ENCODE measurements at regions not wholly inside any gene's neighbourhood (a gene's known extent, or its start where the extent isn't known, plus 50 kb on each side); places are given as distances from the start of the nearest gene placed in this dataset.

- H2BK5ac ChIP-seq (ENCODE audit: insufficient read length, low read length), result no peak overlapping the region
- H3K27me3 ChIP-seq (ENCODE audit: insufficient read depth, low read length), result no peaks in the 10 kb centered on the region
- H4K8ac ChIP-seq (replicated peaks; ENCODE audit: insufficient read length, low read depth, low read length), result no peak overlapping the region
- no peak overlapping the region for H3K27ac ChIP-seq (ENCODE audit: insufficient read length, low read depth, low read length)
- H3K36me3 Mint-ChIP-seq (ENCODE audit: insufficient read depth in 1 of 3, low read depth in 3 of 3), result no peaks in the 10 kb centered on the region
- H3K23me2 ChIP-seq (ENCODE audit: insufficient read length, low read depth, low read length, poor library complexity, severe bottlenecking), result peaks cover 2% of the 10 kb centered on the region
- TF ChIP-seq CTCF (conservative IDR thresholded peaks at IDR 0.05), result no peak
- no peak overlapping the region for H4K91ac ChIP-seq (ENCODE audit: insufficient read length, low read depth, low read length)
- H4K5ac ChIP-seq (ENCODE audit: insufficient read length, low read depth, low read length), result no peak overlapping the region
- H2BK12ac ChIP-seq (ENCODE audit: insufficient read length, low read depth, low read length), result no peak overlapping the region
- H3K4me1 Mint-ChIP-seq, result peaks cover 19 to 25% of the 10 kb centered on the region in 2 experiments
- no peaks in the 10 kb centered on the region for H3K4me1 ChIP-seq (ENCODE audit: insufficient read depth, low read length)
- H3K27ac Mint-ChIP-seq, result no peak overlapping the region
- no peak overlapping the region for H3K4me3 Mint-ChIP-seq
- H3K9me3 Mint-ChIP-seq, result no peaks in the 10 kb centered on the region
- H2AFZ ChIP-seq (ENCODE audit: low read length), result no peak overlapping the region
- WGBS (ENCODE audit: extremely low coverage, insufficient read length, low lambda C conversion rate), result no CpG with 5 or more reads among the region's 3 CpGs
- no peak overlapping the region for H3K14ac ChIP-seq (ENCODE audit: insufficient read depth, low read length)
- H3K27me3 Mint-ChIP-seq (ENCODE audit: low read depth), result no peaks in the 10 kb centered on the region
- no peak for DNase-seq
- no peak overlapping the region for H2BK20ac ChIP-seq (ENCODE audit: low read depth, low read length, poor library complexity, severe bottlenecking)
- no peak overlapping the region for H3K4ac ChIP-seq (ENCODE audit: low read depth, low read length)
- no peaks in the 10 kb centered on the region for H3K9me3 ChIP-seq (ENCODE audit: control insufficient read depth, low read depth, low read length)
- H2AK5ac ChIP-seq (ENCODE audit: insufficient read length, low read length), result no peak overlapping the region
- H3T11ph ChIP-seq (ENCODE audit: low read length), result no peak overlapping the region
- H3K4me2 ChIP-seq (ENCODE audit: insufficient read depth, insufficient read length, low read length), result no peak overlapping the region
- no peak overlapping the region for H3K9ac ChIP-seq (ENCODE audit: extremely low read depth, insufficient read length, low read length)
- H3K79me2 ChIP-seq (ENCODE audit: insufficient read depth, low read length), result 0 out of 2 replicates have a peak, but pooled peaks cover 2% of the 10 kb centered on the region
- H3K23ac ChIP-seq (ENCODE audit: insufficient read length, low read depth, low read length), result no peak overlapping the region
- H4K20me1 ChIP-seq (ENCODE audit: control insufficient read depth, insufficient read depth, insufficient read length), result no peaks in the 10 kb centered on the region
- no peak overlapping the region for H2BK120ac ChIP-seq (ENCODE audit: low read depth, low read length, poor library complexity, severe bottlenecking)
- H3K79me1 ChIP-seq (ENCODE audit: insufficient read depth, low read depth, low read length, poor library complexity, severe bottlenecking), result no peaks in the 10 kb centered on the region
- no peak overlapping the region for H3K56ac ChIP-seq (ENCODE audit: insufficient read length, low read depth, low read length)
- no peak overlapping the region for H3K18ac ChIP-seq (ENCODE audit: insufficient read length, low read depth, low read length)
- H2BK15ac ChIP-seq (ENCODE audit: low read depth, low read length), result no peak overlapping the region
These were observed 54.0 kb upstream of the ATP5PO start for GRCh38 chr21:33969581-33969980.
